Uterus (tissue), 2 donors: ENCODE measurements at regions not wholly inside any gene's neighbourhood (a gene's known extent, or its start where the extent isn't known, plus 50 kb on each side); places are given as distances from the start of the nearest gene placed in this dataset.

Experiments
- POLR2A ChIP-seq, 2 donors: fragments of 450-650 bp; IDR thresholded peaks; one replicate each; pipeline ENCODE4 v1.6.1; 2016; ENCODE audit warnings: antibody characterized with exemption in 2 of 2, mild to moderate bottlenecking in 1 of 2, moderate library complexity in 1 of 2
- TF ChIP-seq, protein P1 (sequence below), 4 experiments: fragments of 200-600 bp in 2 of 4; fragments of 450-650 bp in 2 of 4; sonication (generic) in 2 of 4; IDR thresholded peaks; one replicate each; pipeline ENCODE4 v1.5.1; 2016 to 2019; ENCODE audit warnings: antibody characterized with exemption in 4 of 4, mild to moderate bottlenecking in 2 of 4, moderate library complexity in 1 of 4

DNA sequence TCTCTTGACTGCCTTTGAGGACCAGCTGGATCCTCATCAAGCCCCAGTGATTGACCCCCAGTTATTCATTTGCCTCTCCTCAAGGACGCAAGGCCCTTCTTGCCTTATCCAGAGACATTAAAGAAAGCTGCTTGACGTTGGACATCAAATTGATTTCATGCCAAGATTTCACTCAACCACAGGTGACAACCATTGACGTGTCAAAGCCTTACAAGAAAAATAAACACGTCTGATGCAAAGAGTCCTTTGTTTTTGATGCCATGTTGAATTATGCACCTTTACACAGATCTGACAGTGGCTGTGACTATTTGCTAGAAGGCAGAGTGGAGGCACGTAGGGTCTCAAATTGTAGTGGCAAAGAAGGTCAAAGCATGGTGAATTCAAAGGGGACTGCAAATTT, 666.2 kb upstream of the CAMK1G start:
- TF ChIP-seq, protein P1, sequence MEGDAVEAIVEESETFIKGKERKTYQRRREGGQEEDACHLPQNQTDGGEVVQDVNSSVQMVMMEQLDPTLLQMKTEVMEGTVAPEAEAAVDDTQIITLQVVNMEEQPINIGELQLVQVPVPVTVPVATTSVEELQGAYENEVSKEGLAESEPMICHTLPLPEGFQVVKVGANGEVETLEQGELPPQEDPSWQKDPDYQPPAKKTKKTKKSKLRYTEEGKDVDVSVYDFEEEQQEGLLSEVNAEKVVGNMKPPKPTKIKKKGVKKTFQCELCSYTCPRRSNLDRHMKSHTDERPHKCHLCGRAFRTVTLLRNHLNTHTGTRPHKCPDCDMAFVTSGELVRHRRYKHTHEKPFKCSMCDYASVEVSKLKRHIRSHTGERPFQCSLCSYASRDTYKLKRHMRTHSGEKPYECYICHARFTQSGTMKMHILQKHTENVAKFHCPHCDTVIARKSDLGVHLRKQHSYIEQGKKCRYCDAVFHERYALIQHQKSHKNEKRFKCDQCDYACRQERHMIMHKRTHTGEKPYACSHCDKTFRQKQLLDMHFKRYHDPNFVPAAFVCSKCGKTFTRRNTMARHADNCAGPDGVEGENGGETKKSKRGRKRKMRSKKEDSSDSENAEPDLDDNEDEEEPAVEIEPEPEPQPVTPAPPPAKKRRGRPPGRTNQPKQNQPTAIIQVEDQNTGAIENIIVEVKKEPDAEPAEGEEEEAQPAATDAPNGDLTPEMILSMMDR (IDR thresholded peaks at IDR 0.05): no peak
- no peak for TF ChIP-seq POLR2A (IDR thresholded peaks at IDR 0.05)
